Fibroblast of the aortic adventitia (primary cell): ENCODE measurements at regions not wholly inside any gene's neighbourhood (a gene's known extent, or its start where the extent isn't known, plus 50 kb on each side); places are given as distances from the start of the nearest gene placed in this dataset.

ENCODE experiments used
- DNase-seq: peaks from one replicate; pipeline ENCODE4 v3.0.0-alpha.2; 2010; ENCODE audit warnings: low read depth
- H3K4me3 ChIP-seq: 2 replicates; pipeline ENCODE4 v1.5.1; 2011; ENCODE audit warnings: low read depth, mild to moderate bottlenecking, control low read depth, low read length, moderate library complexity
- TF ChIP-seq, protein P1 (sequence below): IDR thresholded peaks from 2 replicates; pipeline ENCODE4 v1.5.1; 2011; ENCODE audit warnings: mild to moderate bottlenecking, low read length, control low read depth, inconsistent platforms; ENCODE audit not compliant: insufficient read depth

DNA sequence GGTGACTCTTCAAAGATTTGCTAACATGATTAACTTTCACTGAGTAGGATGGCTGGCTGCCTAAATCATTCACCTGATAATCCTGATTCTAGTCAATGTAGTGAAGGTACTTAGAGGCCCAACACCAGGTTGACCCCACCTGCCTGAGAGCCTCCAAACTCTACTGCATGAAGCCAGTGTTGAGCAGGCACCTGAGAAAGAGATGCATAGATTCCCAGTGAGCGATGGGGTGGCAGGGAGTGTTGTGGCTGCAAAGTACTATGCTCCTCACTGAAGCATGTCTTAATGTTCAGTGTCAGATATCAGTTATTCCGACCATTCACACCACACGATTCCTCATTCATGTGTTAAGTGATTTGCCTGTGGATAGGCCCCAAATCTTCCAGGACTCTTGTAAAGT, 804.4 kb downstream of the TLE4 start:
- H3K4me3 ChIP-seq = no peak overlapping the region
- no peak for DNase-seq
- TF ChIP-seq, protein P1, sequence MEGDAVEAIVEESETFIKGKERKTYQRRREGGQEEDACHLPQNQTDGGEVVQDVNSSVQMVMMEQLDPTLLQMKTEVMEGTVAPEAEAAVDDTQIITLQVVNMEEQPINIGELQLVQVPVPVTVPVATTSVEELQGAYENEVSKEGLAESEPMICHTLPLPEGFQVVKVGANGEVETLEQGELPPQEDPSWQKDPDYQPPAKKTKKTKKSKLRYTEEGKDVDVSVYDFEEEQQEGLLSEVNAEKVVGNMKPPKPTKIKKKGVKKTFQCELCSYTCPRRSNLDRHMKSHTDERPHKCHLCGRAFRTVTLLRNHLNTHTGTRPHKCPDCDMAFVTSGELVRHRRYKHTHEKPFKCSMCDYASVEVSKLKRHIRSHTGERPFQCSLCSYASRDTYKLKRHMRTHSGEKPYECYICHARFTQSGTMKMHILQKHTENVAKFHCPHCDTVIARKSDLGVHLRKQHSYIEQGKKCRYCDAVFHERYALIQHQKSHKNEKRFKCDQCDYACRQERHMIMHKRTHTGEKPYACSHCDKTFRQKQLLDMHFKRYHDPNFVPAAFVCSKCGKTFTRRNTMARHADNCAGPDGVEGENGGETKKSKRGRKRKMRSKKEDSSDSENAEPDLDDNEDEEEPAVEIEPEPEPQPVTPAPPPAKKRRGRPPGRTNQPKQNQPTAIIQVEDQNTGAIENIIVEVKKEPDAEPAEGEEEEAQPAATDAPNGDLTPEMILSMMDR = no peak

DNA sequence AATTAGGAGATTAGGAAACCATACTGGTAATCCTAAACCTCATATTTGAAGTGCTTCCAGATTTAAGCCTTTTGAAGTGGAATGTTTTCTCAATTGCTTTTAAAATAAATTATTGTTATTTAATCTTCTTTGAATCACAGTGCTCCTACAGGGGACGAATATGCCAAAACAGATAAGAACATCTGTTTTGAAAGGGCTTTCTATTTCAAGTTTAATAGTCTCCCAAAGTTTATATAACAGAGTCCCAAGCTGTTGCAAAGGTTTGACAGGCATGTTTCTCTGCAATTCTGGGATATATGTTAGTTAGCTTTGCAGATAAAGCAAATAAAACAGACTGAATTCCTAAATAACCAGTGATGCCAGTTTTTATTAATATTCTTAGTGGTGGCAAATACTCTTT, 803.7 kb downstream of the TLE4 start:
- TF ChIP-seq, protein P1 = no peak
- no peak for DNase-seq
- H3K4me3 ChIP-seq = no peak overlapping the region

DNA sequence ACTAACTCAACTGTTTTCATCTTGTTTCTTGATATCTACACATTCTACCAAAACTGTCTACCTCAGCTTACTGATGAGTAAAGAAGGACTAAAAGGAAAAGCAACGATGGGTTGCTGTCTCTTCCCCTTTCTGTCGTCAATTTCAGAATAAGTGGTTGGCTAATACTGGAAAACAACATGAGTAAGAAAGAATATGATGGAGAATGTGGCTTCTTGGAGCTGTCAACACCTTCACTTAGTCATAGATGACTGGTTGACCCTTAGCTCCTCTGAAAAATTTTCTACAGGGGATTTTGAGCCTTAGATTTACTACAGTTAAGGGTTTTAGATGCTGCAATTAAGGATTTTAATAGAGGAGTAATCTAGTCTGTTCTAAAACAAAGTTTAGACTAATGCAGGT, 797.9 kb downstream of the TLE4 start:
- DNase-seq = no peak
- TF ChIP-seq, protein P1 = no peak
- H3K4me3 ChIP-seq = no peak overlapping the region

DNA sequence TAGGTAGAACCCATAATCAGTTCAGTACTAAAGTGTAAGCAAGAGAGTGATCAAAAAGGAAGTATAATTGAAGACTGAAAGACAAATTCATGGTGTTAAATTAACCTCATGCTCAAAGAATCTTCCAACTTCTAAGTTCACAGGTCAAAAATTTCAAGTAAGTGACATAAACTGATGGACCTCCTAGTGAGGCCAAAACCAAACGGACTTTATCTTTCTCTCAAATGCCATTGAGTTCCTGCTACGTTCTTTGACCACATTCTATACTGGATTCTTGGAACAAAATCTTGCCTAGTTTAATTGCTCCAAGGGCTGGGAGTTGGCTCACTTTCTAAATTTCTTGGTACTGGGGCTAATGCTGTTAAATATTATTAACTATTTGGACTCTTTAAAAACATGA, 794.9 kb downstream of the TLE4 start:
- TF ChIP-seq, protein P1 = no peak
- no peak overlapping the region for H3K4me3 ChIP-seq
- no peak for DNase-seq

DNA sequence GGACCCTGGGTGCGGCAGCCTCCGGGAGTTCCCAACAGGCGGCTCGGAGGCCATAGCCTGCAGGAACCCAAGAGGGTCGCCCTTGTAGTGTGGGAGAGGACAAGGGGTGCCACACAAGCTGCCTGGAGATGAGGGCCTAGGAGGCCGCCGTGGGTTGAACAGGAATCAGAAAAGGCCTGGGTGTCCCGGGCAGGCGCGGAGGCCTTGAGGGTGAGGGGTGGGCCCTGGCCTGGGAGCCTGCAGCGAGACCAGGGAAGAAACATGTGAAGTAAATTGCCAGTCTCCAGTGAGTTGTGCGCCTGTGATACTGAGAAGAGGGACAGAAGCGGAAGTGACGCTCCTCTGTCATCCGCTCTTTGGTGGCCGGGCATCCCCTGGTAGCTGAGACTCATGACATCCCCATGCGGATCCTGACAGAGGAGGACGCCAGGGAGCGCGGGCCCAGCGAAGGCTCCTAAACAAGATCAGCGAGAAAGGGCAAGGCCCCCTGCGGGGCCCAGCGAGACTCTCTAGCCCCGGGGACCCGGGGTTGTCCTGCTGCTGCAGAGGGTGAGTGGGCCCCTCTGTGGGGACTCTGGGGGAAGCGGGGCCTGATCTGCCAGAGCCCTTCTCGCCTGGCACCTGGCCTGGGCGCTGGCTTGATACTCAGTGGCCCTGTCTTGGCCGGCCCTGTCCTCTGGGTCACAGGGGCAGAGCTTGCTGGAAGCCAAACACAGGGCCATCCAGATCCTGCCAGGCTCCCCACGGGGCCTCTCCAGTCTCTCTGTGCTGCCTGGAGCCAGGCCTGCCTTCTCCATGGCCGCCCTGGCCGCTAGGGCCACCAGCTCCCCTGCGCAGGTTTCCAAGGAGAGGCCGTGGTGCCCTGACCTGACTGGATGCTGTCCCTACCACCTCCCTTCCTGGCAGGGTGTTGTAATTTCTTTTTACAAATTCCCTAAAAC, 788.4 kb downstream of the TLE4 start:
- DNase-seq = no peak
- H3K4me3 ChIP-seq = no peak overlapping the region
- TF ChIP-seq, protein P1 = no peak

DNA sequence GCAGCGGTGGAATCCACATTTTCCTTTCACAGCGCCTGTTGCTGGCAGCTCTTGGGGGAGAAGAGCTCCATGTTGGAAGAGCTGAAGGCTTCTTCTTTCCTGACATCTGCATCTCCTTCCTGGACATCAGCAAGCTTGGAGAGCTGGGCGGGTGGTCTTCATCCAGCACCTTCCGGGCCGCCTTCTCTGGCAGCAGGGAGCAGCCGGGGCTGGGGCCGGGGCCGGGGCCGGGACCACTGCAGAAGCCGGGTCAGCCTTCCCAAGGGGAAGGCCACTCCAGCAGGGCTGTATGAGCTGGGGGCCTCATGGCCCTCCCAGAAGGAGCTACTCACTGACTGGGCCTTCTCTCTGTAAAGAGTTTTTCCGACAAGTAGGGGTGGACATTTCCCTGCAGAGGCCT, 787.5 kb downstream of the TLE4 start:
- no peak for DNase-seq
- TF ChIP-seq, protein P1 = no peak
- no peak overlapping the region for H3K4me3 ChIP-seq
